HG03521 (cell line): ENCODE measurements at regions not wholly inside any gene's neighbourhood (a gene's known extent, or its start where the extent isn't known, plus 50 kb on each side); places are given as distances from the start of the nearest gene placed in this dataset.

ENCODE experiments used
- ATAC-seq: cut with Tn5 transposase; IDR thresholded peaks from one replicate; pipeline ENCODE4 v1.9.1; 2021; ENCODE audit warnings: mild to moderate bottlenecking, moderate library complexity; ENCODE audit not compliant: unreplicated experiment

DNA sequence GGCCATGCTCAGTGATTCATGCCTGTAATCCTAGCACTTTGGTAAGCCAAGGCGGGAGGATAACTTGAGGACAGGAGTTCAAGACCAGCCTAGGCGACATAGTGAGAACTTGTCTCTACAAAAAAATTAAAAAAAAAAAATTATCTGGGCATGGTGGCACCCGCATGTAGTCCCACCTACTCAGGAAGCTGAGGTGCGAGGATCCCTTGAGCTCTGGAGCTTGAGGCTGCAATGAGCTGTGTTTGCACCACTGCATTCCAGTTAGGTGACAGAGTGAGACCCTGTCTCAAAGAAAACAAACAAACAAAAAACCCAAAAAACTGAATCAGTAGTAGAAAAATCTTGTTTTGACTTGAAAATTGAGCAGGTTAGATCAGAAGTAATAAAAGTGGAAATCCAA, 67.1 kb upstream of the IPO9 start:
- no peak for ATAC-seq

DNA sequence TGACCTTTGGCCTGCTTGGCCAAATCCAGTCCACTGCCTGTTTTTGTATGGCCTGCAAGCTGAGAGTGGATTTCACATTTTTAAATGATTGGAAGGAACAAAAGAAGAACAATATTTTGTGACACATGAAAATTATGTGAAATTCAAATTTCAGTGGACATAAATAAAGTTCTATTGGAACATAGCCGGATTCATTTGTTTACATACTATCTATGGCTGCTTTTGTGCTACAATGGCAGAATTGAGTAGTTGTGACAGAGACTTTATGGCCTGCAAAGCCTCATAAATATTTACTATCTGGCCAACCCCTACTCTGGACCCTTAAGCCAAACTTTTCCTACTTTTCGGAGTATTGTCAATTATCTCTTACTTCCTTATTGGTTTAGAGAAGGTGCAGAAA, 66.6 kb upstream of the IPO9 start:
- ATAC-seq: no peak

DNA sequence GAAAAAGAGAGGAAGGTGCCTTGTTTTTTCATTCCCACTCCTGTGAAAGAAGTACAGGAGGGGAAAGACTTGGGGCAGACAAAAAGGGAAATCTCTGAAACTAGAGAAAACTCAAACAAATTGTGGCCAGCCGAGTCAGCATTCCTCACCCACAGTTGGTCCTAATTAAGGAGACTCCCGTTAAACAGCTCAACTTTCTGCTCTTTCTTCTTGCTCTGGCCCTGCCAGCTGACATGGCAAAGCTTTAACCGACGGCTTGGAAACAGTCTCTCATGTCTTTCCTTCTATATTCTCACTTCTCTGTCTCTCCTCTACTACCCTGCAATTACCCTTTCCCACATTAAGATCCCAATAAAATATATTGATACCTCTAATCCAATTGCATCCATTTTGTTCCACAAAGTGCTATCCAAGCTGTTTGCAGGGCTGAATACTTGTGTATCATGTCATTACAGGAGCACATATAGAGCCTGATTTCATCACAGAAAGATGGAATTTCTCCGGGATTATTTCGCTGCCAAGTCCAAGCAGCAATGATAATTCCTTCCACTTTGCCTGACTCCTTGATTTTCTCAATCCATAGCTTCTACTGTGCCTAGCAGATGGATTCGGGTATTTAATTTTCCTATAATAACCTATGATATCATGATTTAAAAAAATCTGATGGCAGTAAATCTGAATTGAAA, 65.4 kb upstream of the IPO9 start:
- ATAC-seq: no peak

DNA sequence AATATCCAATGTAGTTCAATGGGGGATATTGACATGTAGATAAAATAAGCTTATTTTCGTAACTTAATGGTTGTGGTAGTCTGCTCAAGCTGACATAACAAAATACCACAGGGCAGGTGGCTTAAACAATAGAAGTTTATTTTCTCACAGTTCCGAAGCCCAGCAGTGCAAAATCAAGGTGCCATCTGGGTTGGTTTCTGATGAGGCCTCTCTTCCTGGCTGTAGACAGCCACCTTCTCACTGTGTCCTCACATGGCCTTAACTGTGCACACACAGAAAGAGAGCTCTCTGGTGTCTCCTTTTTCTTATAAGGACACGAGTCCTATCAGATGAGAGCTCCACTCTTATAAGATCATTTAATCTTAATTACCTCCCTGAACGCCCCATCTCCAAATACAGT, 64.8 kb upstream of the IPO9 start:
- no peak for ATAC-seq

DNA sequence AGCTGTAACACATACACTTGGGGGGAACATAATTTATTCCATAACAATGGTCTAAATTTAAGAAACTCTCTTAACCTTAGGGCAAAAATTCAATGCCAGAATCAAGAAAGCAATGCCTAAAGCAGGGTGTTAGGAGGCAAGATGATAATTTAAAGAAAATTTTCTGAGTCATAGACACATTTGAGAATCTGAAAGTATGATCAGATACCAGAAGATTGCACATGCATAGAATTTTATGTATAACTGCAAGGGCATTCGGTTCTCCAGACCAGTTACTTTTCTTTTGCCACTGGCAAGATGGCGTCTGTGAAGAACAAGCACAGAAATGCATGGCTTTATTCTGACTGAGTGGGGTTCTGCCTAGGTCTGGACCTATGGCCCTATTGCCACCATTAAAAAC, 64.4 kb upstream of the IPO9 start:
- no peak for ATAC-seq

DNA sequence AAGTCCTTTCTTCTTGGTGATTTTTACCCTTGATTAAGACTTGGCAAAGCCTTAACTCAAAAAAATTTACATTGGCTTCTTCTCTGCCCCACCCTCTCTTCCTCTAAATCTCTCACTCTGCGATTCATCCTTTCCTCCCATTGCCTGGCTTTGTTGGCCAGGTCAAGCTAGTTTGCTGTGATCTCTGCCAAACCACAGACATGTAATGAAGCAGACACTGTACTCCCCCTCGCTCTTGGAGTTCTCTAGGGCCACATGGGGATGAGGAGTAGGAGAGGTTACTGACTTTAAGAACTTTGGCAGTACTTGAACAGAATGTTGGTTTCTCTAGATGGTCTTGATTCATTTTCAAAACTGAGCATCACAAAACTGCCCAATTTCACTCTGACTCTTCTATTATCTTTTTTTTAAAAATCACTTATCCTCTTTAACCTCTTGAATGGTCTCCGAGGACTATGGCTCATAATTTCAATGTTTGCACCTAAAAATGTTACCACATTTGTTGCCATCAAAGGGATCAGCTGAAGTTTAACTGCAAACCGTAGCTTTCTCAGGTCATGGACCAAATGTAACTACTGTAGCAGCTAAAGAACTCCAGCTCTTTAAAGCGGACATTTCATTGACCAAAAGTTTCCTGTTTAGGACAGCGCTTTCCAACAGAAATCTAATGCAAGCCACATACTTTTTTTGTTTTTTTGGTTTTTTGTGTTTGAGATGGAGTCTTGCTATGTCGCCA, 62.7 kb upstream of the IPO9 start:
- ATAC-seq: no peak

DNA sequence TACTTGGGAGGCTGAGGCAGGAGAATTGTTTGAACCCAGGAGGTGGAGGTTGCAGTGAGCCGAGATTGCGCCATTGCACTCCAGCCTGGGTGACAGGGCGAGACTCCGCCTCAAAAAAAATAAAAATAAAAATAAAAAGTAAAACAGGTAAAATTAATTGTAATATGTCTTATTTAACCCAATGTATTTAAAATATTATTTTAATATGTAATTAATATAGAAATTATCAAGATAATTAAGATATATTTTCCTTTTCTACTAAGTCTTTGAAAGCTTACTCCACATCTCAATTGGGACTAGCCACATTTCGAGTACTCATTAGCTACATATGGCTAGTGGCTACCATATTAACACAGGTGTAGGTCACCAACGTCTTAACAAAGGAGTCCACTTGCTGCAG, 61.6 kb upstream of the IPO9 start:
- ATAC-seq: no peak

DNA sequence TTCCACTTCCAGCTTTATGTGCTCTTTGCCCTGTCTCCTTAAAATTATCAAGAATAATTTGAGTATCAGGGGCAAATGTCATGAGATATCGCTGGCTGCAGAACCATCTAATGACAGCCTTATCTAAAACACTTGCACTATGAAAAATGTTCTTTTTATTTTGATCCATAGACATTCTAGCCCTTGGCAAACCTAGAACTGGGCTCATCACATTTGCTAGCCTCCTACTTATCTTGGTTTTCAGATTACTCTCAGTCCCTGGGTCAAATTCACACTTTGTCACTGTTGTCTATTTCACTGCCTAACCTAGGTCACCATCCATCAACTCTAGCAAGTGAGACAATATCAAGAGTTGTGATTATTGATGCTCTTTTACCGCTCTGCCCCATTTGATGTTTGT, 59.9 kb upstream of the IPO9 start:
- ATAC-seq: no peak

DNA sequence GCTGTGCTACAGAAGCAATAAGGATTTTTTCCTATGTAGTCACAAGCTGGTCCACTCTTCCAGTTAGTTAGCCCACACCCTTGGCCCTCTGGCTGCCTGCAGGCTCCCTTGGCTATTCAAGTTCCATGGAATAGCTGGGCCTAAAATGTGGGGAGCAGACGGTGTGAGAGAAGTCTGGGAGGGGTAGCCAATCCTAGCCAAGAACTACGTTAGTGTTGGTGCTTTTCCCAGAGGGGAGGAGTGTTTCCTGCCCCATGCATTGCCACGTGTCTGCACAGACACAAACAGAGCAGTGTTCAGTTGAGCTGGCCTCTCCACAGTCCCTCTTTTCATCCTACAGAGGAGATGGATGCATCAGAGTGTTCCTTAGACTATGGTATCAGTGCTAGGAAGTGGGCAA, 59.0 kb upstream of the IPO9 start:
- no peak for ATAC-seq

DNA sequence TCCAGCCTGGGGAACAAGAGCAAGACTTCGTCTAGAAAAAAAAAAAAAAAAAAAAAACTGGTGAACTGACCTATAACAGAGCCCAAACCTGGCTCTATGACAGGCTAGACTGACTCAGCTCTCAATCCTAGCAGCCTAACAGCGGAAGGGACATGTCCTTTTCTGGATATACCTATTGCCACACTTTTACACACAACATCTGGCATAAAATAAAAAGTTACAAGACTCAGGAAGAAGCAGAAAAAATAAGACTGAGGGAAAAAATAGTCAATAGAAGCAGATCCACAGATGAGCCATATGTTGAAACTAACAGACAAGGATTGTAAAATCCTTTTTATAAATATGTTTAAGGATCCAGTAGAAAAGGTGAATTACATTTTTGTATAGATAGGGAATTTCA, 57.5 kb upstream of the IPO9 start:
- ATAC-seq: no peak

DNA sequence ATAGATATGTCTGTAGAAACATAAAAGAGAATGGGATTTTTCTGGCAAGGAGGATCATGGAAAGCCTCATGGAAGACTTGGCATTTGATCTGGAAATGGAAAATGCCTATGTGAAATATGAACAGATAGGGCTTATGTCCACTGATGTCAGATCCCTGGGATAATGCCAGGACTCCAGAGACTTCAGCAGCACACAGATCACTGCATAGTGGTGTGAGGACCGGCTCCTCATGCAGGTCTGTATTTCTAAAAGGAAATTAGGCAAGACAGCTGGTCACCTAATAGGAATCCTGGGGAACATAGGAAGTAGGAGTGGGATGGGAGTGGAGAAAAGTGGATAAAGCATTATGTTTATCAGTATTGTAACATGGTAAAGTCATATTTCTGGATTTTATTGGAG, 56.8 kb upstream of the IPO9 start:
- no peak for ATAC-seq

DNA sequence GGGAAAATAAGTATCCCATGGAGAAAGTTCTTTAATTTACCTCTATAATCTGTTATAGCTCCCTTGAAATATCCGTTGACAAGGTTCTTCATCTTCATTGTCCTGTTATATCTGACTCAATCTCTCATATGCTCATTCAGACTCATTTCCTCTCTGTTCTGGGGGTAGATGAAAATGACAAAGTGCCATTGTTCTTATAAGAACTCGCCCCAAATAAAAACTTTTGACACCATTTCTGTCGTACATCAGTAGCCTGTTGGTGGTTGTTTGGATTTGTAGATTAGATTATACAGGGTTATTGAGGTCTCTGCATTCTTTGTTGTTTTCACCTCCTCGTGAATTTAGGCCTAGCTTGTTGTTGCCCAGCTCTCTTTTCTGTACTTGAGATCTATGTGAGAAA, 55.2 kb upstream of the IPO9 start:
- no peak for ATAC-seq

DNA sequence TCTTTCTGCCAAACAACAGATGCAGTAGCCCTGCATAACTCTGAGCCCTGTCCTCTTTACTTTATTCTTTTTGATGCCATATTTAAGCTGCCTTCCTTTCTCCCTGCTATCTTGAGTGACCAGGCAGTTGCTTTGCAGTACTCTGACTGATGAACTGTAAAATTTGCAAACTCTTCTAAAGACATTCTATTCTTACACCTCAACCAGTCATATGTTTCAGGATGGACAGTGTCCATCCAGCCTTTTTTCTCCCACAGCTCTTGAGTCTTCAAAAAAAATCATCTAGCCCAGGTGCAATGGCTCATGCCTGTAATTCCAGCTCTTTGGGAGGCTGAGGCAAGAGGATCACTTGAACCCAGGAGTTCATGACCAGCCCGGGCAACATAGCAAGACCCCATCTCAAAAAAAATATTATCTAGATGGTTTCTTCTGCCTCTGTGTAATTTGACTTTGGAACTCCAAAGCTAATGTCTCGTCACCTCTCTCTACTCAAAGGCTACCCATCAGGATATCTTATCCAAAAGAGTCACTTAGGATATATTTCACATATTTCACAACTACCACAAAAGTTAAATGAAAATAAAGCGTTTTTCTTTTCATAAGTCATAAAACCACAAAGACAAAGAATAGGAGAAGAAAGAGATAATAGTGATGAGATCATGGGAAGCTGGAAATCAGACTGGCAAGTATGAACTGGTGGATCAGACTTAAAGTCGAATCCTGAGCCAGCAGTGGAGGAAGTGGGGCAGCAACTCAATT, 54.6 kb upstream of the IPO9 start:
- ATAC-seq: no peak

DNA sequence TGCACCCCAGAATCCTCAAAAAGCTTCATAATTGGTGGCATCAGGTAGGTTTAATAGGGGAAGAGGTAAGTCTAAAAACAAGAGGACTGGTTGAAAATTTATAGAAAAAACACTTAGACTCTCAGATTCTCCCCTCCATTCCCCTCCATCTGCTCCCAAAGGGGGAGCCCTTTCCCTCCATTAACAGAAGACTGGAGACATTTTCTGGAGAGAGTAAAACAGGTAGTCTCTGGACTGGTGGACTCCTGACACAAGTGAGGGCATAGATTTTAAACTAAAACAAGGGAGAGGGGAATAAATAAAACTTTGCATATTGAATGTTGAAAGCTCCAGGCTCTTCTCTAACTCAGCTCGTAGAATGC, 54.0 kb upstream of the IPO9 start:
- ATAC-seq: no peak

DNA sequence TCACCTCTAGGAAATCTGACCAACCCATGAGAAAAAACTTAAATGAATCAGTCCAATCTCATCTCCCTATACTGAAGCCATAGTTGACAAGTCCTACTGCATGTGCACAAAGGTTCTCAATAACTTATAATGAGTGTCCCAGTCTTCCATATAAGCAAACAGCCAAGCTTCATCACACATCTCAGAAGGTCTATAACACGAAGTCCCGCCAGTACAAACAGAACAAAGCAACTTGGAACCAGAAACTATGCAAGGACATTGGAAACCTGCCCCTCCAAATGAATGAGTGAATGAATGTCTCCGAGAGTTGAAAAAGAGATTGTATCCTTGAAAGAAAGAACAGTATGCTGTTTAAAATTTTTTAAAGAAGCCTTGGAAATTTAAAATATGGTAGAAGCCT, 53.6 kb upstream of the IPO9 start:
- no peak for ATAC-seq

DNA sequence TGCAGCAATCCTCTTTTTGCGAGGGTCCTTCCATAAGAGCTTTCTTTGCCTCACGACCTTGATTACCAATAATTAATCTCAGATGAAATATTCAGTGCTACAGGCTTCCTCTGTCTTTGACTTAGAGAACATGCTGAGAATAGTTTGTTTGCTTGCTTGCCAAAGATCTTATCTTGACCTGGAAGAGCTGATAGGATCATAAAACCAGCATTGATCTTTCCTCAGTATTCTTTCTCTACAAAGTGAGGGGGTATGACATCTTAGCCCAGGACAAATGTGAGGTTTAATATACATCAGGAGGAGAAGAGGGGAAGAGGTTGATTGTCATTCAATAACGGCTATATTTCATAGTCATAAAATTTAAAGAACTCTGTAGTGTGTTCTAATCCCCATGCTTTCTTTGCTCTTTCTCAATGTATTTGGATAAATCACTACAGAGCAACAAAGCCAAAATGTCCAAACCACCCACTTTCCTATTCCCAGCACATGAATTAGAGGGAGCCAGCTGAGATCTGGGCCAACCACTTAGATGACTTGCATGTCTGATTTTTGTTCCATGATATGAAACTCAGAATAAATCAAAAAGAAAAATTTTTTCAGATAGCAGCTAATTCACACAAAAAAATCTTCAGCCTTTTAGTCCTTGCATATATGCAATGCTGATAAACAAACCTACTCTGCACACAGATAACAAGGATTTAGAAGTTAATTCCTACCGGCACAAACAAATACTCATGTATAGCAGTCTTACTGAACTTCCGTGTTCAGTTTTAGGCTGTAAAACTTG, 50.5 kb upstream of the IPO9 start:
- no peak for ATAC-seq
